HG02840 (cell line): ENCODE measurements at regions not wholly inside any gene's neighbourhood (a gene's known extent, or its start where the extent isn't known, plus 50 kb on each side); places are given as distances from the start of the nearest gene placed in this dataset.
A peak's percentile ranks its signal among the peaks of the same experiment; 100 is the strongest.
"Not testable (repeated sequence)": the region's sequence is repeated elsewhere in the genome, so short reads cannot be mapped to it uniquely, and the experiment has no call there.

Source experiments
- ATAC-seq: cut with Tn5 transposase; IDR thresholded peaks from one replicate; pipeline ENCODE4 v1.9.1; 2021; ENCODE audit warnings: mild to moderate bottlenecking, moderate library complexity, moderate number of reproducible peaks; ENCODE audit not compliant: unreplicated experiment, low FRiP score

- no peak for ATAC-seq
These were observed 231.0 kb upstream of the RASGRP1 start for GRCh38 chr15:38795471-38796245.

GRCh38 chr15:38796589-38796988 lies 232.0 kb upstream of the RASGRP1 start:
- no peak for ATAC-seq

- not testable (repeated sequence) for ATAC-seq
These were observed 232.9 kb upstream of the RASGRP1 start for GRCh38 chr15:38797506-38797905.

- not testable (repeated sequence) for ATAC-seq
These were observed 234.6 kb upstream of the RASGRP1 start for GRCh38 chr15:38799202-38799601.

GRCh38 chr15:38809621-38810020 lies 245.0 kb upstream of the RASGRP1 start:
- no peak for ATAC-seq

GRCh38 chr15:38810686-38811085 lies 246.1 kb upstream of the RASGRP1 start:
- ATAC-seq = no peak

- ATAC-seq = not testable (repeated sequence)
These were observed 249.6 kb upstream of the RASGRP1 start for GRCh38 chr15:38814254-38814653.

- no peak for ATAC-seq
These were observed 250.3 kb upstream of the RASGRP1 start for GRCh38 chr15:38814891-38815290.

GRCh38 chr15:38817427-38818156 lies 253.0 kb upstream of the RASGRP1 start:
- ATAC-seq = peak; percentile 70

- no peak for ATAC-seq
These were observed 253.7 kb upstream of the RASGRP1 start for GRCh38 chr15:38818157-38818790.

GRCh38 chr15:38819387-38819950 lies 254.9 kb upstream of the RASGRP1 start:
- no peak for ATAC-seq

- no peak for ATAC-seq
These were observed 258.6 kb upstream of the RASGRP1 start for GRCh38 chr15:38823263-38823662.

- no peak for ATAC-seq
These were observed 260.1 kb upstream of the RASGRP1 start for GRCh38 chr15:38824719-38825118.

GRCh38 chr15:38826880-38827279 lies 262.3 kb upstream of the RASGRP1 start:
- ATAC-seq = no peak

- no peak for ATAC-seq
These were observed 263.5 kb upstream of the RASGRP1 start for GRCh38 chr15:38828031-38828532.

- no peak for ATAC-seq
These were observed 264.5 kb upstream of the RASGRP1 start for GRCh38 chr15:38829086-38829485.

- no peak for ATAC-seq
These were observed 277.6 kb upstream of the RASGRP1 start for GRCh38 chr15:38842226-38842625.

GRCh38 chr15:38843051-38843501 lies 278.5 kb upstream of the RASGRP1 start:
- ATAC-seq = no peak

- ATAC-seq = no peak
These were observed 279.3 kb upstream of the RASGRP1 start for GRCh38 chr15:38843736-38844590.

- no peak for ATAC-seq
These were observed 280.1 kb upstream of the RASGRP1 start for GRCh38 chr15:38844736-38845135.
